Stimulated activated CD4-positive, alpha-beta T cell treated with anti-CD3 and anti-CD28 coated beads, Interleukin-4, amount 100 ng/mL, for 48 hours (primary cell): ENCODE measurements at regions not wholly inside any gene's neighbourhood (a gene's known extent, or its start where the extent isn't known, plus 50 kb on each side); places are given as distances from the start of the nearest gene placed in this dataset.

Experiments
- DNase-seq, 2 donors: peaks; one replicate each; pipeline ENCODE4 v3.0.0-alpha.2; 2020; ENCODE audit warnings: low read depth in 2 of 2

DNA sequence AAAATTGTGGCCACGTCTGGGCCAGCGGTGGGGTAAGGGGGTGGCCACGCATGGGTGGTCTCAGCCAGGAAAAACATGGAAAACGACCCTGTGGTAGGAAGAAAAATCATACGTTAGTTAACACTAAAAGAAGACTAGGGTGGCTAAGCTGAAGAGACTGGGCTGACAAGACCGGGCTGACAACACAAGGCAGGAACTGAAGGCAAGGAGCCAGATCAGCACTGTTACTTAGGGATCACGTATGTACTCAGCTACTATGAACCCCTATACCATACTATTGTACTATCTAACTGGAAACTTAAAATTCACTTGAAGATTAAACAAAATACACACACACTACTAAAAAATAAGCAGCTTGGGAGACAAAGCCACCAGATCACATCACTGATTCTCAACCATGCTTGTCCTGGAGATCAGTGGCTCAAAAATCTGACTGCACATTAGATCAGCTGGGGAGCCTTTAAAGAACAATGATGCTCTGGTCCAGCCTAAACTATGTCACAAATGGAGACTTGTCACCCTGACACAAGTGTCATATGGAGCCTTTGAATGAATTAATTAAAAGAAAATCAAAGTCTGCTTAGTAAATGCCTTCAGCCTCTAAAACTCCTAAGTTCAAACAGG is 442.2 kb downstream of the SHQ1 start:
- DNase-seq, result no peak

DNA sequence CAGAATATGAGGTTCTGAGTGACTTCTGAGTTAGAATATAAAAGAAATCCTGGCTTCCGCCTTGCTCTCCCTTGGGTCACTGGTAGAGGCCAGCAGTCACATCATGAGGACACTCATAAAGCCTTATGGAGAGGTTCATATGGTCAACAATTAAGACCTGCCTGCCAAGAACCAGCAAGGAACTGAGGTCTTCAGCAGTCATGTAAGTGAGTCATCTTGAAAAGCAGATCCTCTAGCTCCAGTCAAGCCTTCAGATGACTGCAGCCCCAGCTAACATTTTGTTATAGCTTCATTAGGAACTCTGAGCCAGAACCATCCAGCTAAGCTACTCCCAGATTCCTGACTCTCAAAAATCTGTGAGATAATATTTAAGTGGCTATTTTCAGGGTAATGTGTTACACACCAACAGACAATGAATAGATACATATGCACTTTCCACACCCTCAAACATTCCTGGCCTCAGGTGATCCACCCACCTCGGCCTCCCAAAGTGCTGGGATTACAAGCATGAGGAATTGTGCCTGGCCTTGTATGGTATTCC is 447.2 kb downstream of the SHQ1 start:
- DNase-seq, result no peak

- DNase-seq, result no peak
Measured at GRCh38 chr3:72398781-72399180, 449.5 kb downstream of the SHQ1 start.

- DNase-seq, result no peak
Measured at GRCh38 chr3:72397586-72397985, 450.7 kb downstream of the SHQ1 start.

DNA sequence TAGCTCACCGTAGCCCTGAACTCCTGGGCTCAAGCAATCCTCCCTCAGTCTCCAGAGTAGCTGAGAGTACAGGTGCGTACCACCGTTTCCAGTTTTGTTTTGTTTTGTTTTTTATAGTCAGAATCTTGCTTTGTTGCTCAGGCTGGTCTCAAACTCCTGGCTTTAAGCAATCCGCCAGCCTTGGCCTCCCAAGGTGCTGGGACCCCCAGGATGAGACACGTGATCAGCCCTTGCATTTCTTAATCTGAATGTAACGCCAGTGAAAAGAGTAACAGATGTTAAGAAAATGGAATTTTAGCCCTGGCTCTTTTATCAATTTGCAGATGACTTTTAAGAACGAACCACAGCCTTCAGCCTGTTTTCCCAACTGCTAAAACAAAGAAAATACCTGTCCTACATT is 451.3 kb downstream of the SHQ1 start:
- no peak for DNase-seq

DNA sequence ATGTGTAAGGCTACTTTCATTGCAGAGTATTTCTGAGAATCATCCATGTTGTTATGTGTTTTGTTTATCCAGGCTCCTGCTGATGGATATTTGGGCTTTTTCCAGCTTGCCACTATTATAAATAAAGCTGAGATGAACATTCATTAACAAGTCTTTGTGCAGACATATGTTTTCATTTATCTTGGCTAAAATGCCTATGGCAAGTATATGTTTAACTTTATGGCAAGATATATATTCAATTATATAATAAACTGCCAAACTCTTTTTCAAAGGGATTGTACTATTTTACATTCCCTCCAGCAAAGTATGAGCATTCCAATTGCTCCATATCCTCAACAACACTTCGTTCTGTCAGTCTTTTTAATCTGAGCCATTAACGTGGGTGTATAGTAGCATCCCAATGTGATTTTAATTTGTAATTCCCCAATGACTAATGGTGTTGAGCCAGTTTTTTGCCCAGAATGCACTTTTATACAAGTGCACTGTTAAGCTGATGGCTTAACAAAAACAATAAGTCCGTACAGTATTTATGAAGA is 452.4 kb downstream of the SHQ1 start:
- DNase-seq, result no peak

- no peak for DNase-seq
Measured at GRCh38 chr3:72393455-72393854, 454.8 kb downstream of the SHQ1 start.

- no peak for DNase-seq
Measured at GRCh38 chr3:72391659-72392058, 456.6 kb downstream of the SHQ1 start.

GRCh38 chr3:72390841-72391240 is 457.4 kb downstream of the SHQ1 start:
- DNase-seq, result no peak

- no peak for DNase-seq
Measured at GRCh38 chr3:72388644-72389043, 459.6 kb downstream of the SHQ1 start.

DNA sequence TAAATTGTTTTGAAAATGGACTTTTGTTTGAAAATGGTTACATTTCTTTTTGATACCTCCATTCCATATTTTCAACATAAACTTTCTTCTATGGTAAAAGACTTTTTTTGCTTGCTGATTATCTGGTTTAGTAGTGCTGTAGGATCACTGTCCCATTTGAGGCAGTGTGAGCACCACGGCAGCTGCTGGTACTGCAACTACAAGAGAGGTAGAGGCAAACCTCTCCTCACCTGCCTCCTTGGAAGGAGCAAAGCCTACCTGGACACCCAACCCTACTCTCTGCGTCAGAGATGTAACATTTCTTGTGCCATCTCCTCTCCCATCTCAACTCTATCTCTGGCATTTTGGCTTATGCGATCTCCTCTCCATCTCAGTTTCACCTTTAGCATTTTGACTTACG is 460.1 kb downstream of the SHQ1 start:
- no peak for DNase-seq

GRCh38 chr3:72386327-72387000 is 461.8 kb downstream of the SHQ1 start:
- DNase-seq, result no peak

- no peak for DNase-seq
Measured at GRCh38 chr3:72385167-72385566, 463.1 kb downstream of the SHQ1 start.

GRCh38 chr3:72384602-72385001 is 463.6 kb downstream of the SHQ1 start:
- no peak for DNase-seq

GRCh38 chr3:72383883-72384282 is 464.4 kb downstream of the SHQ1 start:
- DNase-seq, result no peak

DNA sequence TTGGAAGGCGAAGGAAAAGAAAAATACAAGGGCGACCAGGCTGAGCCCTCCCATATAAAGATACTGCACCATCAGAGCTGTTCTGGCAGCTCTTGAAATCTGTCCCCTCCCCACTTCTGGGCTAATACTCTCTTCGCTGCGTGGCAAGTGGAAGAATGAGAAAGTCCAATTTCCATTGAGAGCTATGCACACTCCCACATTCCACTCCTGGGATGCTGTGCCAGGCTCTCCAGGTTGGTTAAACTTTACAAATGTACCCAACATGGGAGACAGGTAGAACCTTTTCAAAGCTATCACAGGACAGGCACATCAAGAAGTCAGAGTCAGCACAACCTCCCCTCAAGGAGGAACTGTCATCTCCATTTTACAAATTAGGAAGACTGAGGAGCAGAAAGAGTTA is 465.0 kb downstream of the SHQ1 start:
- no peak for DNase-seq

GRCh38 chr3:72382460-72382859 is 465.8 kb downstream of the SHQ1 start:
- DNase-seq, result no peak

- no peak for DNase-seq
Measured at GRCh38 chr3:72381584-72381983, 466.7 kb downstream of the SHQ1 start.

GRCh38 chr3:72380711-72381493 is 467.3 kb downstream of the SHQ1 start:
- DNase-seq, result no peak

- no peak for DNase-seq
Measured at GRCh38 chr3:72380193-72380592, 468.1 kb downstream of the SHQ1 start.

DNA sequence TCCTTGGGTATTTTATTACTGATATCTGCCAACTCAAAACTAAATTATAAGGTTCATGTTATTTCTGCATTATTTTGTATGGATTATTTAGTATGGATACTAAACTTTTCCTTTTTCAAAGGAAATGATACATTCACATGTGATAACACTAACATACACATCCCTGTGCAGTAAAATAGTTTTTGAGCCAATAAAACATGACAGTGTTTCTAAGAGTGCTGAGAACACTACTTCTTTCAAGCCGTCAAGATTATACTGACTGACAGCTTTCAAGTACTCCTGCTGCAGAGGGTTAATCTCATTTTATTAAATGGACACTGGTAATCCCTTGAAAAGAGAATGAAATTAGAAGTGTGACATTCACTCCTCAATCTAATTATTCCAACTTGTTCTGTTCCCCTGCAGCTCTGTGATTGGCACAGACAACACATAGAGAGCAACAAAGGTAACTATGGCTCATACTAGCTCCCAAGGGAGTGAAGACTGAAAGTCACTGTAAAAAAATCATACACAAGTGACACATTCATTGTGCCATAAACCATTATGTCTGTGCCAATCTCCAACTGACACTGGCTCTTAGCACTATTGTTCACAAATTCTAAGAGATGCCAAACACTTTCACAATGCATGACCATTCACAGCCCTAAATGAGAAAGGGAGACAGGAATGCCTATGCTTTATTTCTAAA is 468.6 kb downstream of the SHQ1 start:
- no peak for DNase-seq

GRCh38 chr3:72378287-72378686 is 470.0 kb downstream of the SHQ1 start:
- DNase-seq, result no peak
